Fibroblast of lung (primary cell): ENCODE measurements at regions not wholly inside any gene's neighbourhood (a gene's known extent, or its start where the extent isn't known, plus 50 kb on each side); places are given as distances from the start of the nearest gene placed in this dataset.

Source experiments
- DNase-seq, 2 donors: peaks; one replicate each; pipeline versions ENCODE4 v3.0.0 to v3.0.0-alpha.2; 2010; ENCODE audit warnings: low read depth in 2 of 2
- H2AFZ ChIP-seq: 2 replicates; pipeline ENCODE4 v1.5.1; 2012; ENCODE audit warnings: low read length, control low read depth, inconsistent platforms
- H3K27ac ChIP-seq: 2 replicates; pipeline ENCODE4 v1.5.1; 2011; ENCODE audit warnings: low read length, control low read depth; ENCODE audit not compliant: insufficient read depth
- H3K27me3 ChIP-seq: 2 replicates; pipeline ENCODE4 v1.5.1; 2011; ENCODE audit warnings: mild to moderate bottlenecking, low read length; ENCODE audit not compliant: control insufficient read depth, insufficient read depth
- H3K36me3 ChIP-seq: 2 replicates; pipeline ENCODE4 v1.5.1; 2011; ENCODE audit warnings: low read length; ENCODE audit not compliant: control insufficient read depth, insufficient read depth
- H3K4me1 ChIP-seq: 2 replicates; pipeline ENCODE4 v1.5.1; 2011; ENCODE audit warnings: low read length; ENCODE audit not compliant: control insufficient read depth, insufficient read depth; ENCODE audit errors: extremely low read depth
- H3K4me2 ChIP-seq: 2 replicates; pipeline ENCODE4 v1.5.1; 2011; ENCODE audit warnings: low read length, control low read depth; ENCODE audit not compliant: insufficient read depth; ENCODE audit errors: extremely low read depth
- H3K4me3 ChIP-seq, 4 experiments: fragments of 200-600 bp in 1 of 4; sonication (generic) in 1 of 4; replicated peaks in 1 of 4; 2 replicates each; pipeline ENCODE4 v1.5.1; 2011 to 2016; ENCODE audit warnings: low read length in 4 of 4, low read depth in 3 of 4, mild to moderate bottlenecking in 3 of 4, control low read depth in 2 of 4, inconsistent platforms in 1 of 4, mixed read lengths in 1 of 4; ENCODE audit not compliant: insufficient read depth in 1 of 4; ENCODE audit errors: control extremely low read depth in 1 of 4
- H3K79me2 ChIP-seq: 2 replicates; pipeline ENCODE4 v1.5.1; 2012; ENCODE audit warnings: mild to moderate bottlenecking, low read length, inconsistent platforms; ENCODE audit not compliant: control insufficient read depth, insufficient read depth
- H3K9ac ChIP-seq: 2 replicates; pipeline ENCODE4 v1.5.1; 2011; ENCODE audit warnings: mild to moderate bottlenecking, low read length, control low read depth; ENCODE audit not compliant: insufficient read depth
- H3K9me3 ChIP-seq: 2 replicates; pipeline ENCODE4 v1.5.1; 2012; ENCODE audit warnings: low read depth, low read length; ENCODE audit not compliant: control insufficient read depth, insufficient read depth
- H4K20me1 ChIP-seq: 2 replicates; pipeline ENCODE4 v1.5.1; 2011; ENCODE audit warnings: low read length; ENCODE audit not compliant: control insufficient read depth, insufficient read depth; ENCODE audit errors: extremely low read depth
- CTCF ChIP-seq, 2 donors: IDR thresholded peaks in 1 of 2; conservative IDR thresholded peaks in 1 of 2; 1 replicate in 1 of 2; 2 replicates in 1 of 2; pipeline ENCODE4 v1.5.1; 2011 to 2012; ENCODE audit warnings: low read length in 2 of 2, control low read depth in 1 of 2, inconsistent platforms in 1 of 2, low read depth in 1 of 2, mild to moderate bottlenecking in 1 of 2
- EZH2 ChIP-seq: IDR thresholded peaks from 2 replicates; pipeline ENCODE4 v1.5.1; 2012; ENCODE audit warnings: low read length, control low read depth, mild to moderate bottlenecking; ENCODE audit errors: missing control alignments

GRCh38 chr5:173413471-173413982 lies 85.3 kb upstream of the STC2 start:
- no peak for TF ChIP-seq EZH2
- Histone ChIP-seq H3K27me3 (no peaks in the 10 kb centered on the region), H3K27ac (no peak overlapping the region), H3K79me2 (no peaks in the 10 kb centered on the region), H3K4me3 (no peak overlapping the region), H3K4me1 (peaks cover 3% of the 10 kb centered on the region), H3K36me3 (no peaks in the 10 kb centered on the region), H4K20me1 (no peaks in the 10 kb centered on the region), H2AFZ (no peak overlapping the region), H3K9me3 (no peaks in the 10 kb centered on the region), H3K9ac (no peak overlapping the region), H3K4me2 (no peak overlapping the region)
- DNase-seq, result no peak

GRCh38 chr5:173412566-173412965 lies 84.4 kb upstream of the STC2 start:
- Histone ChIP-seq H3K27ac (no peak overlapping the region), H4K20me1 (no peaks in the 10 kb centered on the region), H3K79me2 (no peaks in the 10 kb centered on the region), H3K27me3 (no peaks in the 10 kb centered on the region), H2AFZ (no peak overlapping the region), H3K4me2 (no peak overlapping the region), H3K9me3 (no peaks in the 10 kb centered on the region), H3K36me3 (no peaks in the 10 kb centered on the region), H3K9ac (no peak overlapping the region), H3K4me1 (peaks cover 3% of the 10 kb centered on the region), H3K4me3 (no peak overlapping the region)
- no peak for TF ChIP-seq EZH2
- TF ChIP-seq CTCF (conservative IDR thresholded peaks at IDR 0.05 in 1 of 2, IDR thresholded peaks at IDR 0.05 in 1 of 2; ENCODE audit: low read depth in 1 of 2, low read length in 2 of 2), result no peak
- peak; percentile 72 to 80 for DNase-seq

GRCh38 chr5:173411791-173412555 lies 83.8 kb upstream of the STC2 start:
- Histone ChIP-seq H3K4me2 (no peak overlapping the region), H3K79me2 (no peaks in the 10 kb centered on the region), H3K9me3 (no peaks in the 10 kb centered on the region), H2AFZ (no peak overlapping the region), H3K27ac (no peak overlapping the region), H3K9ac (no peak overlapping the region), H3K27me3 (no peaks in the 10 kb centered on the region), H4K20me1 (no peaks in the 10 kb centered on the region), H3K4me1 (peaks cover 3% of the 10 kb centered on the region), H3K36me3 (no peaks in the 10 kb centered on the region), H3K4me3 (no peak overlapping the region)
- TF ChIP-seq EZH2, result no peak
- TF ChIP-seq CTCF (conservative IDR thresholded peaks at IDR 0.05 in 1 of 2, IDR thresholded peaks at IDR 0.05 in 1 of 2; ENCODE audit: low read depth in 1 of 2, low read length in 2 of 2), result no peak
- DNase-seq, result no peak
